GM12878 (cell line): ENCODE measurements at regions not wholly inside any gene's neighbourhood (a gene's known extent, or its start where the extent isn't known, plus 50 kb on each side); places are given as distances from the start of the nearest gene placed in this dataset. TPM values are rescaled to one million over a fixed set of nuclear protein-coding genes. Genes with fewer than 3 reads are reported as not detected.

Source experiments
- small RNA-seq: library from RNA; depleted of rRNA; stranded (forward); fragments of <200 nt; gene quantifications from one replicate; pipeline ENCODE3, GENCODE V24; 2014

Small RNA genes lying in the stretch of these regions (small RNA-seq; reads per million reads assigned to genes)
- gene MTND3P1 (not detected), gene RF00049 (not detected)
